ENCODE measurements at regions not wholly inside any gene's neighbourhood (a gene's known extent, or its start where the extent isn't known, plus 50 kb on each side); places are given as distances from the start of the nearest gene placed in this dataset.

DNA sequence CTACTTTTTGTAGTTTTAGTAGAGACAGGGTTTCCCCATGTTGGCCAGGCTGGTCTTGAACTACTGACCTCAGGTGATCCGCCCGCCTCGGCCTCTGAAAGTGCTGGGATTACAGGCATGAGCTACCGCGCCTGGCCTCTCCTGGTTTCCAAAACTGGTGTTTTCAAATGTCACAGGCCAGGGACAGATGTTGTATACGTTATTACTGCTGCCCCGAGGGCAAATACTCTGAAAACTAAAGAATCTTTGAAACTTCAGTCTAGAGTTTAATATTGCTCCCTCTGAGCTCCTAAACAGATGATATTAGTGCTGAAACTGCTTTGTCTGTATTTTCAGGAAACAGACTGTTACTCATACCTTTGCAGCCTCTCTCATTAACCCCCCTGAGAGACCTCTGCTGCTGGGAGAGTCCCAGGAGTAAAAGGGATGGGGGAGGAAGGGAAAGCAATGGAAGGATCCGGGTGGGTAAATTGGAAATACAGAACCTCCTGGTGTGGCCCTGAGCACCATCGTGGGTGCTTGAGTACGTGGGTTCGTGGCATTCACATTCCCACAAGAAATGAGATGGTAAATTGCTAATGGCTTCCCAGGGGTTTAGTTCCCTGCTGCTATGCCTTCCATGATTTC, 96.3 kb upstream of the IGF1R start (continued):
- no peak for TF ChIP-seq ZNF281 (CRISPR knock-in tag; IDR thresholded peaks at IDR 0.05)

- no peak overlapping the region for H3K27ac Mint-ChIP-seq
- H3K27me3 Mint-ChIP-seq (ENCODE audit: low read depth): peaks cover 8% of the 10 kb centered on the region
- ATAC-seq (peak; percentile 42), DNase-seq (ENCODE audit: low spot score) (no peak)
- H3K36me3 Mint-ChIP-seq: no peaks in the 10 kb centered on the region; the same call in 1 of the 2 replicates
- TF ChIP-seq, protein P1, sequence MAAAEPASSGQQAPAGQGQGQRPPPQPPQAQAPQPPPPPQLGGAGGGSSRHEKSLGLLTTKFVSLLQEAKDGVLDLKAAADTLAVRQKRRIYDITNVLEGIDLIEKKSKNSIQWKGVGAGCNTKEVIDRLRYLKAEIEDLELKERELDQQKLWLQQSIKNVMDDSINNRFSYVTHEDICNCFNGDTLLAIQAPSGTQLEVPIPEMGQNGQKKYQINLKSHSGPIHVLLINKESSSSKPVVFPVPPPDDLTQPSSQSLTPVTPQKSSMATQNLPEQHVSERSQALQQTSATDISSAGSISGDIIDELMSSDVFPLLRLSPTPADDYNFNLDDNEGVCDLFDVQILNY (CRISPR knock-in tag; IDR thresholded peaks at IDR 0.05): no peak
- no peak for TF ChIP-seq GTF2I (CRISPR knock-in tag; conservative IDR thresholded peaks at IDR 0.05)
- no peak for TF ChIP-seq EMX1 (CRISPR knock-in tag; IDR thresholded peaks at IDR 0.05)
- TF ChIP-seq, protein P2, sequence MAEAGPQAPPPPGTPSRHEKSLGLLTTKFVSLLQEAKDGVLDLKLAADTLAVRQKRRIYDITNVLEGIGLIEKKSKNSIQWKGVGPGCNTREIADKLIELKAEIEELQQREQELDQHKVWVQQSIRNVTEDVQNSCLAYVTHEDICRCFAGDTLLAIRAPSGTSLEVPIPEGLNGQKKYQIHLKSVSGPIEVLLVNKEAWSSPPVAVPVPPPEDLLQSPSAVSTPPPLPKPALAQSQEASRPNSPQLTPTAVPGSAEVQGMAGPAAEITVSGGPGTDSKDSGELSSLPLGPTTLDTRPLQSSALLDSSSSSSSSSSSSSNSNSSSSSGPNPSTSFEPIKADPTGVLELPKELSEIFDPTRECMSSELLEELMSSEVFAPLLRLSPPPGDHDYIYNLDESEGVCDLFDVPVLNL (CRISPR knock-in tag; IDR thresholded peaks at IDR 0.05; ENCODE audit: borderline replicate concordance, low read depth): no peak
- TF ChIP-seq, protein P3, sequence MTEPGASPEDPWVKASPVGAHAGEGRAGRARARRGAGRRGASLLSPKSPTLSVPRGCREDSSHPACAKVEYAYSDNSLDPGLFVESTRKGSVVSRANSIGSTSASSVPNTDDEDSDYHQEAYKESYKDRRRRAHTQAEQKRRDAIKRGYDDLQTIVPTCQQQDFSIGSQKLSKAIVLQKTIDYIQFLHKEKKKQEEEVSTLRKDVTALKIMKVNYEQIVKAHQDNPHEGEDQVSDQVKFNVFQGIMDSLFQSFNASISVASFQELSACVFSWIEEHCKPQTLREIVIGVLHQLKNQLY (CRISPR knock-in tag; IDR thresholded peaks at IDR 0.05): no peak
- H3K4me3 Mint-ChIP-seq: no peak overlapping the region
- CTCF ChIA-PET: interaction anchor here (1.5 kb wide), 1 partner anchor 28 kb away, joined by 4 read pairs; no protein-coding TSS in a partner anchor
- POLR2A ChIA-PET: interaction anchor here (0.6 to 0.7 kb wide), 2 partner anchors 78 to 81 kb away, joined by 3 read pairs; no protein-coding TSS in a partner anchor
- H3K9me3 Mint-ChIP-seq: peaks cover 15% of the 10 kb centered on the region
- H3K4me1 Mint-ChIP-seq: peaks cover 50% of the 10 kb centered on the region
These were observed 93.8 kb upstream of the IGF1R start for GRCh38 chr15:98554272-98555172.

- no peak for TF ChIP-seq OVOL2 (CRISPR knock-in tag; IDR thresholded peaks at IDR 0.05; ENCODE audit: borderline replicate concordance)
- TF ChIP-seq ZNF219 (CRISPR knock-in tag; IDR thresholded peaks at IDR 0.05; ENCODE audit: borderline replicate concordance): no peak
- TF ChIP-seq TCF7 (CRISPR knock-in tag; IDR thresholded peaks at IDR 0.05; ENCODE audit: low read depth): no peak
- TF ChIP-seq MXD4 (CRISPR knock-in tag; IDR thresholded peaks at IDR 0.05; ENCODE audit: borderline replicate concordance): no peak
- ChIA-PET POLR2A (no interaction called here), CTCF (interaction anchor here (1.1 to 1.5 kb wide), 2 partner anchors 27 to 36 kb away, joined by 3 to 4 read pairs; no protein-coding TSS in a partner anchor)
- DNase-seq (ENCODE audit: low spot score): no peak
- H3K36me3 Mint-ChIP-seq: no peaks in the 10 kb centered on the region; the same call in 1 of the 2 replicates
- no peak overlapping the region for H3K4me3 Mint-ChIP-seq
- H3K4me1 Mint-ChIP-seq: peaks cover 50% of the 10 kb centered on the region
- ATAC-seq: no peak
- H3K9me3 Mint-ChIP-seq: peaks cover 13% of the 10 kb centered on the region
- H3K27ac Mint-ChIP-seq: no peak overlapping the region
- H3K27me3 Mint-ChIP-seq (ENCODE audit: low read depth): peaks cover 8% of the 10 kb centered on the region
These were observed 93.2 kb upstream of the IGF1R start for GRCh38 chr15:98555173-98555515.

DNA sequence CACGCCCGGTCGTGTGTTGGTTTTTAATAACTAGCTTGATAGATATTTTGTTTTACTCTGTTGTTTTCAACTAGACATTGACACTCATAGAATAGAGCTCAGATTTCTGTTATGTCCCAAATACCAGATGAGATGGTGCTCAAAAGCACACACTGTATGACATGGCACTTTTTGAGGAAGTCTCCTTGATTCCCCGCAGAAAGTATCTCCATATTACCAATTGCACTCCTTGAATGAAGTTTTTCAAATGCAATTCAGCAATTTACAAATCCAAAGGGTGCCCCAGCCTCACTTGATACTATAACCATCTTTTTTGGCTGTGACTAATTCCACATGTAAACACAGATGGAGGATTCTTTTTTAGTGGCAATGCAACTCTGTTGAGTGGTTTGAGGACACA, 92.0 kb upstream of the IGF1R start:
- DNase-seq (ENCODE audit: low spot score): no peak
- Mint-ChIP-seq H3K9me3 (peaks cover 8% of the 10 kb centered on the region), H3K4me3 (no peak overlapping the region), H3K27ac (peak overlapping the region; percentile 42; the same call in 1 of the 2 replicates), H3K4me1 (peaks cover 50% of the 10 kb centered on the region), H3K27me3 (ENCODE audit: low read depth) (no peaks in the 10 kb centered on the region; the same call in 1 of the 2 replicates), H3K36me3 (no peaks in the 10 kb centered on the region)
- no peak for ATAC-seq
- POLR2A ChIA-PET: no interaction called here
- CTCF ChIA-PET: interaction anchor here (0.6 to 1.1 kb wide), 3 partner anchors 12 to 1598 kb away, joined by 3 to 4 read pairs (median 3); no protein-coding TSS in a partner anchor
- TF ChIP-seq NR1H2 (CRISPR knock-in tag; IDR thresholded peaks at IDR 0.05) (no peak), SMAD4 (CRISPR knock-in tag; IDR thresholded peaks at IDR 0.05) (no peak), CREM (CRISPR knock-in tag; IDR thresholded peaks at IDR 0.05) (no peak), NFE2L1 (CRISPR knock-in tag; IDR thresholded peaks at IDR 0.05) (peak; percentile 69; the same call in 1 of the 2 replicates)

All from WTC11 (cell line).